Mucosa of descending colon (tissue), 3 donors: ENCODE measurements at regions not wholly inside any gene's neighbourhood (a gene's known extent, or its start where the extent isn't known, plus 50 kb on each side); places are given as distances from the start of the nearest gene placed in this dataset.
A peak's percentile ranks its signal among the peaks of the same experiment; 100 is the strongest.

Source experiments
- ATAC-seq: fragments of 200-7000 bp; cut with Tn5 transposase; one replicate; pipeline ENCODE4 v1.9.1; 2020; ENCODE audit warnings: mild to moderate bottlenecking, moderate library complexity
- DNase-seq, 3 donors: peaks; one replicate each; pipeline ENCODE4 v3.0.0-alpha.2; 2020
- H3K36me3 ChIP-seq: fragments of 200-600 bp; one replicate; pipeline ENCODE4 v1.8.0; 2021; ENCODE audit warnings: low read depth, mild to moderate bottlenecking
- H3K4me1 ChIP-seq: fragments of 200-600 bp; one replicate; pipeline ENCODE4 v1.8.0; 2021; ENCODE audit warnings: low read depth, mild to moderate bottlenecking
- H3K4me3 ChIP-seq: fragments of 200-600 bp; one replicate; pipeline ENCODE4 v1.8.0; 2021; ENCODE audit warnings: mild to moderate bottlenecking
- H3K9me3 ChIP-seq: fragments of 200-600 bp; one replicate; pipeline ENCODE4 v1.8.0; 2021; ENCODE audit warnings: mild to moderate bottlenecking
- CTCF ChIP-seq: fragments of 200-600 bp; IDR thresholded peaks from one replicate; pipeline ENCODE4 v1.8.0; 2022; ENCODE audit warnings: antibody characterized with exemption, mild to moderate bottlenecking
- intact Hi-C, 2 donors: fragments of 100-400 bp; cut with DNase I in 1 of 2; cut with micrococcal nuclease in 1 of 2; formaldehyde crosslinking; loops; one replicate each; pipeline versions ENCODE4 v1.11.0 to v1.11.1; 2022; cut with DNase I, micrococcal nuclease
- donor health status: DM: no; HTN: no; CAD: no; lungs with moderate emphysema.
- donor health status: DM: no; HTN: no; CAD: no.
- donor health status: DM: no; HTN: yes; CAD: no.

DNA sequence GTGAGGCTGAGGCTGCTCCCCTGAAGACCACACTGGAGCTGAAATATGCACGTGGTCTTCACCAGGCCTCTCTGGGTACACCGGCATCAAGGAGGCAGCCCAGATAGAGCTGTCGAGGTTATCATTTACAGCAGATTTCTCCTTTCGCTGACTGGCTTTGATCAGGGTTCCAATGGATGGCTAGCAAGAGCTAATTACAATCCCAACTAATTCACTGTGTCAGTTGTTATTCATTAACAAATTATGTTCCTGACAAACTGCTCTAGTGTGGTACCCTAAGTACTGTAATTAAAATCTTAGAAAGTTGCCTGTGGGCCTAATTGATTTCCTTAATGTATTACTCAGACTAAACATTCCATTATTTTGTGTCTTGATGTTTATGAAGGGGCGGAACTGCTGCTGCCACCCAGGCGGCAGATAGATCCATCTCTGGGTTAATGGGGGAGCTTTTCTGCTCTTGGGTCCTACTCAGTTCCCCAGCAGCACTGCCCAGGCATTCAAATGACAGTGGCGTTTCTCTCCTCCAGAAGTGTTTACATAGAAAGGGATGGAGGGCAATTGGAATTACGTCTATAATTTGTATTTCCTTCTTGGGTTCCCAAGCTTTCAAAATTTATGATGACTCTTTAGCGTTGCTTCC lies 71.7 kb upstream of the RAD23B start:
- H3K4me3 ChIP-seq: no peak overlapping the region
- no peaks in the 10 kb centered on the region for H3K9me3 ChIP-seq
- no peak for TF ChIP-seq CTCF
- intact Hi-C loops: no loop called here
- ATAC-seq (no peak), DNase-seq (no peak)
- H3K36me3 ChIP-seq: no peaks in the 10 kb centered on the region
- H3K4me1 ChIP-seq: no peaks in the 10 kb centered on the region

GRCh38 chr9:107212613-107213012 lies 70.5 kb upstream of the RAD23B start:
- DNase-seq: no peak
- Histone ChIP-seq H3K36me3 (no peaks in the 10 kb centered on the region), H3K9me3 (no peaks in the 10 kb centered on the region), H3K4me3 (no peak overlapping the region), H3K4me1 (no peaks in the 10 kb centered on the region)
- TF ChIP-seq CTCF: no peak
- ATAC-seq: no peak
- intact Hi-C loops: no loop called here

- Histone ChIP-seq H3K4me1 (no peaks in the 10 kb centered on the region), H3K36me3 (no peaks in the 10 kb centered on the region), H3K4me3 (no peak overlapping the region), H3K9me3 (no peaks in the 10 kb centered on the region)
- no peak for DNase-seq
- peak; percentile 64 for ATAC-seq
- no peak for TF ChIP-seq CTCF
- intact Hi-C loops: no loop called here
These were observed 70.0 kb upstream of the RAD23B start for GRCh38 chr9:107213080-107213479.

DNA sequence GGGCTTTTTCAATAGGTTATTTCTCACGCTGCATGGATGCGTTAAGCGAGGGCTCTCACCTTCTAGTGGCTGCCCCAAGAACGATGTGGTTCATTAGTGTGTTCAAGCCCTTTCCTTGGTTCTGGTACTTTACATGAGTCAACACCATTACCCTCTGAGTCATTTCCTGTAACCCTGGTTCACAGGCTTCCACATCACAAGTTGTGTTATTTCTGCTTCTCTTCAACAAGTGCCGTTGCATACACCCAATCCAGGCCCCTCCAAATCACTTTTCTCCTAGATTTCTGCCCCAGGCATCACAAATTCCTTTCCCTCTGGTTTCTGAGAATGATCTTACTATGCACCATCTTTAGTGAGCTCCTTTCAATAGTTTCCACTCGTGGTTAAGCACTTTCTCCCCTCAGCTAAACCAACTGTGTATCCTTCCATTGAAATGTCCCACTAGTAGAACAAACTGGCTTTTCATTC lies 69.5 kb upstream of the RAD23B start:
- Histone ChIP-seq H3K4me1 (no peaks in the 10 kb centered on the region), H3K36me3 (no peaks in the 10 kb centered on the region), H3K4me3 (no peak overlapping the region), H3K9me3 (no peaks in the 10 kb centered on the region)
- DNase-seq (no peak), ATAC-seq (peak; percentile 82)
- intact Hi-C loops: no loop called here
- TF ChIP-seq CTCF: no peak

DNA sequence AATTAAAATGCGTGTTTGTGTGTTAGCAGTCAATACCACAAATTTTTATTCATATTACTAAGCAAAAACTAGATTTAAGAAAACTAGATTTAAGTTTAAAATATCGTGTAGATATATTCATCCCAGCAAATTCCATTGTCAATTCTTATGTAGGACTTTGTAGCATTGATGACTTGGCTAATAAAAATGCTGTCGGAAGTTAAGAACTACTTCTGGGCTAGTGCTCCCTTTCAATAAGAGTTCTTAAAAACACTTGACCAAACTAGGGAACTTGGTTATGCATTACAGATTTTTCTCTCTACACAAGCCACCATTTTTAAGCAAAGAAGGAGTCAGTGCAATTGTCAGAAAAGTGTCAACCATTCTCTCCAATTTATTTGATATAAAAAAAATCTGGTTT lies 68.7 kb upstream of the RAD23B start:
- no peak for TF ChIP-seq CTCF
- H3K4me1 ChIP-seq: no peaks in the 10 kb centered on the region
- intact Hi-C loops: no loop called here
- DNase-seq (no peak), ATAC-seq (no peak)
- H3K4me3 ChIP-seq: no peak overlapping the region
- H3K9me3 ChIP-seq: no peaks in the 10 kb centered on the region
- H3K36me3 ChIP-seq: no peaks in the 10 kb centered on the region

- intact Hi-C loops: no loop called here
- ATAC-seq (no peak), DNase-seq (no peak)
- H3K4me1 ChIP-seq: no peaks in the 10 kb centered on the region
- no peaks in the 10 kb centered on the region for H3K36me3 ChIP-seq
- no peak overlapping the region for H3K4me3 ChIP-seq
- H3K9me3 ChIP-seq: no peaks in the 10 kb centered on the region
- TF ChIP-seq CTCF: no peak
These were observed 68.2 kb upstream of the RAD23B start for GRCh38 chr9:107214915-107215314.
